B cell (primary cell): ENCODE measurements at regions not wholly inside any gene's neighbourhood (a gene's known extent, or its start where the extent isn't known, plus 50 kb on each side); places are given as distances from the start of the nearest gene placed in this dataset.

Experiments used
- ATAC-seq: fragments of 200-7000 bp; cut with Tn5 transposase; one replicate; pipeline ENCODE4 v1.10.0; 2021; ENCODE audit warnings: low read depth, mild to moderate bottlenecking, moderate number of reproducible peaks, moderate library complexity
- CTCF ChIA-PET: fragments of 350-600 bp; sonication (Branson Sonifier 250); formaldehyde crosslinking; loops from one replicate; lab custom pipeline; 2021; ENCODE audit warnings: antibody characterized with exemption, inconsistent platforms; lab: Charles Lee
- POLR2A ChIA-PET: fragments of 350-600 bp; sonication (Branson Sonifier 250); formaldehyde crosslinking; loops from one replicate; lab custom pipeline; 2021; ENCODE audit warnings: antibody characterized with exemption; lab: Charles Lee
- DNase-seq: peaks from one replicate; pipeline ENCODE4 v3.0.0; 2013
- H2AFZ ChIP-seq: 2 replicates; pipeline ENCODE4 v1.6.1; 2012; ENCODE audit warnings: mild to moderate bottlenecking, low read depth, low read length; ENCODE audit not compliant: insufficient read depth, poor library complexity, severe bottlenecking
- H3K27ac ChIP-seq, 2 donors: 1 replicate in 1 of 2; 2 replicates in 1 of 2; pipeline ENCODE4 v1.5.1; 2012 to 2013; ENCODE audit warnings: low read length in 2 of 2, mild to moderate bottlenecking in 2 of 2, moderate library complexity in 1 of 2
- H3K27me3 ChIP-seq, 4 experiments: fragments of 200-600 bp in 1 of 4; sonication (generic) in 1 of 4; replicated peaks in 1 of 4; 1 replicate in 2 of 4; 2 replicates in 2 of 4; pipeline versions ENCODE4 v1.6.1 to v1.7.0; 2013 to 2016; ENCODE audit warnings: low read length in 3 of 4, mild to moderate bottlenecking in 2 of 4, mixed read lengths in 1 of 4, moderate library complexity in 1 of 4; ENCODE audit not compliant: insufficient read depth in 4 of 4, control insufficient read depth in 3 of 4; ENCODE audit errors: control extremely low read depth in 1 of 4
- H3K36me3 ChIP-seq, 2 experiments: replicated peaks in 1 of 2; 1 replicate in 1 of 2; 2 replicates in 1 of 2; pipeline versions ENCODE4 v1.6.1 to v1.7.1; 2013; ENCODE audit warnings: low read length in 1 of 2; ENCODE audit not compliant: insufficient read depth in 2 of 2, control insufficient read depth in 1 of 2; ENCODE audit errors: control extremely low read depth in 1 of 2, extremely low read depth in 1 of 2
- H3K4me1 ChIP-seq, 2 donors: fragments of 200-600 bp in 1 of 2; sonication (generic) in 1 of 2; 1 replicate in 1 of 2; 2 replicates in 1 of 2; pipeline versions ENCODE4 v1.5.1 to v1.6.1; 2013 to 2017; ENCODE audit warnings: low read length in 2 of 2; ENCODE audit not compliant: control insufficient read depth in 2 of 2, insufficient read depth in 2 of 2
- H3K4me2 ChIP-seq: replicated peaks from 2 replicates; pipeline ENCODE3; 2012; ENCODE audit warnings: mild to moderate bottlenecking, low read depth, low read length; ENCODE audit not compliant: poor library complexity, severe bottlenecking
- H3K4me3 ChIP-seq, 5 experiments: fragments of 200-600 bp in 1 of 5; sonication (generic) in 1 of 5; 1 replicate in 3 of 5; 2 replicates in 2 of 5; pipeline versions ENCODE4 v1.5.1 to v1.7.0; 2011 to 2016; ENCODE audit warnings: low read length in 4 of 5, mild to moderate bottlenecking in 4 of 5, low read depth in 2 of 5, control low read depth in 1 of 5, moderate library complexity in 1 of 5; ENCODE audit not compliant: insufficient read depth in 1 of 5; ENCODE audit errors: control extremely low read depth in 1 of 5, extremely low read depth in 1 of 5
- H3K79me2 ChIP-seq: fragments of 200-600 bp; sonication (generic); one replicate; pipeline ENCODE4 v1.6.0; 2016; ENCODE audit warnings: low read length; ENCODE audit not compliant: control insufficient read depth, insufficient read depth
- H3K9ac ChIP-seq: fragments of 200-600 bp; sonication (generic); 2 replicates; pipeline ENCODE4 v1.6.1; 2017; ENCODE audit warnings: mild to moderate bottlenecking, low read length, moderate library complexity
- H3K9me3 ChIP-seq, 3 donors: one replicate each; pipeline versions ENCODE4 v1.6.1 to v1.7.1; 2013; ENCODE audit warnings: low read length in 2 of 3; ENCODE audit not compliant: control insufficient read depth in 2 of 3, insufficient read depth in 1 of 3; ENCODE audit errors: control extremely low read depth in 1 of 3
- H4K20me1 ChIP-seq: 2 replicates; pipeline ENCODE4 v1.6.0; 2012; ENCODE audit warnings: mild to moderate bottlenecking, low read length; ENCODE audit not compliant: insufficient read depth, control insufficient read depth, poor library complexity, severe bottlenecking
- H3K27ac Mint-ChIP-seq: one replicate; pipeline ENCODE4 v1.8.0; 2021; ENCODE audit warnings: mixed read lengths
- H3K27me3 Mint-ChIP-seq: one replicate; pipeline ENCODE4 v1.8.0; 2021; ENCODE audit warnings: mixed read lengths
- H3K4me1 Mint-ChIP-seq: one replicate; pipeline ENCODE4 v1.8.0; 2021; ENCODE audit warnings: mixed read lengths
- H3K4me3 Mint-ChIP-seq: one replicate; pipeline ENCODE4 v1.8.0; 2021; ENCODE audit warnings: mixed read lengths
- H3K9me3 Mint-ChIP-seq: one replicate; pipeline ENCODE4 v1.8.0; 2022; ENCODE audit warnings: mixed read lengths; ENCODE audit not compliant: insufficient read depth
- EZH2 ChIP-seq: IDR thresholded peaks from 2 replicates; pipeline ENCODE4 v1.6.1; 2012; ENCODE audit warnings: borderline replicate concordance, low read depth, mild to moderate bottlenecking, moderate library complexity, low read length; ENCODE audit not compliant: insufficient read depth, poor library complexity, severe bottlenecking
- WGBS: methylation state at CpG from one replicate; pipeline ENCODE4 v1.1.5; 2013; ENCODE audit warnings: missing lambda C conversion rate; ENCODE audit not compliant: insufficient coverage; 5-methylcytosine and 5-hydroxymethylcytosine counted together
- intact Hi-C: fragments of 100-400 bp; cut with micrococcal nuclease; formaldehyde crosslinking; loops from one replicate; pipeline ENCODE4 v1.10.0; 2022
- TF ChIP-seq, protein P1 (sequence below): fragments of 200-600 bp; IDR thresholded peaks from one replicate; pipeline ENCODE4 v1.8.0; 2022; ENCODE audit warnings: antibody characterized with exemption, mild to moderate bottlenecking

GRCh38 chr6:112710710-112711109 is 363.6 kb downstream of the RFPL4B start:
- Mint-ChIP-seq H3K9me3 (no peaks in the 10 kb centered on the region), H3K27me3 (no peaks in the 10 kb centered on the region), H3K27ac (no peak overlapping the region), H3K4me3 (no peak overlapping the region), H3K4me1 (no peaks in the 10 kb centered on the region)
- ATAC-seq: no peak
- Histone ChIP-seq H3K27me3 (no peaks in the 10 kb centered on the region), H3K4me3 (no peak overlapping the region), H3K27ac (no peak overlapping the region), H3K9ac (no peak overlapping the region), H3K79me2 (no peaks in the 10 kb centered on the region), H3K36me3 (no peaks in the 10 kb centered on the region), H4K20me1 (no peaks in the 10 kb centered on the region), H3K9me3 (no peaks in the 10 kb centered on the region), H3K4me2 (no peak overlapping the region), H2AFZ (no peak overlapping the region), H3K4me1 (no peaks in the 10 kb centered on the region)
- WGBS: no CpG with 5 or more reads among the region's 2 CpGs
- intact Hi-C loops: no loop called here
- no peak for TF ChIP-seq EZH2
- POLR2A ChIA-PET: no interaction called here
- CTCF ChIA-PET: no interaction called here
- DNase-seq: no peak

- Histone ChIP-seq H3K9me3 (no peaks in the 10 kb centered on the region), H3K27ac (no peak overlapping the region), H3K9ac (no peak overlapping the region), H3K27me3 (no peaks in the 10 kb centered on the region), H4K20me1 (no peaks in the 10 kb centered on the region), H3K4me3 (no peak overlapping the region), H3K36me3 (no peaks in the 10 kb centered on the region), H3K79me2 (no peaks in the 10 kb centered on the region), H2AFZ (no peak overlapping the region), H3K4me2 (no peak overlapping the region), H3K4me1 (no peaks in the 10 kb centered on the region)
- H3K4me3 Mint-ChIP-seq: no peak overlapping the region
- ChIA-PET CTCF (no interaction called here), POLR2A (no interaction called here)
- H3K27ac Mint-ChIP-seq: no peak overlapping the region
- 100% methylated on average over 1 of the region's 2 CpGs for WGBS
- ATAC-seq (no peak), DNase-seq (no peak)
- no peaks in the 10 kb centered on the region for H3K9me3 Mint-ChIP-seq
- intact Hi-C loops: no loop called here
- no peak for TF ChIP-seq EZH2
- TF ChIP-seq, protein P1, sequence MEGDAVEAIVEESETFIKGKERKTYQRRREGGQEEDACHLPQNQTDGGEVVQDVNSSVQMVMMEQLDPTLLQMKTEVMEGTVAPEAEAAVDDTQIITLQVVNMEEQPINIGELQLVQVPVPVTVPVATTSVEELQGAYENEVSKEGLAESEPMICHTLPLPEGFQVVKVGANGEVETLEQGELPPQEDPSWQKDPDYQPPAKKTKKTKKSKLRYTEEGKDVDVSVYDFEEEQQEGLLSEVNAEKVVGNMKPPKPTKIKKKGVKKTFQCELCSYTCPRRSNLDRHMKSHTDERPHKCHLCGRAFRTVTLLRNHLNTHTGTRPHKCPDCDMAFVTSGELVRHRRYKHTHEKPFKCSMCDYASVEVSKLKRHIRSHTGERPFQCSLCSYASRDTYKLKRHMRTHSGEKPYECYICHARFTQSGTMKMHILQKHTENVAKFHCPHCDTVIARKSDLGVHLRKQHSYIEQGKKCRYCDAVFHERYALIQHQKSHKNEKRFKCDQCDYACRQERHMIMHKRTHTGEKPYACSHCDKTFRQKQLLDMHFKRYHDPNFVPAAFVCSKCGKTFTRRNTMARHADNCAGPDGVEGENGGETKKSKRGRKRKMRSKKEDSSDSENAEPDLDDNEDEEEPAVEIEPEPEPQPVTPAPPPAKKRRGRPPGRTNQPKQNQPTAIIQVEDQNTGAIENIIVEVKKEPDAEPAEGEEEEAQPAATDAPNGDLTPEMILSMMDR: no peak
- H3K27me3 Mint-ChIP-seq: no peaks in the 10 kb centered on the region
- H3K4me1 Mint-ChIP-seq: no peaks in the 10 kb centered on the region
Observed at GRCh38 chr6:112713402-112713801, 366.3 kb downstream of the RFPL4B start.
